ENCODE measurements at regions not wholly inside any gene's neighbourhood (a gene's known extent, or its start where the extent isn't known, plus 50 kb on each side); places are given as distances from the start of the nearest gene placed in this dataset.

DNA sequence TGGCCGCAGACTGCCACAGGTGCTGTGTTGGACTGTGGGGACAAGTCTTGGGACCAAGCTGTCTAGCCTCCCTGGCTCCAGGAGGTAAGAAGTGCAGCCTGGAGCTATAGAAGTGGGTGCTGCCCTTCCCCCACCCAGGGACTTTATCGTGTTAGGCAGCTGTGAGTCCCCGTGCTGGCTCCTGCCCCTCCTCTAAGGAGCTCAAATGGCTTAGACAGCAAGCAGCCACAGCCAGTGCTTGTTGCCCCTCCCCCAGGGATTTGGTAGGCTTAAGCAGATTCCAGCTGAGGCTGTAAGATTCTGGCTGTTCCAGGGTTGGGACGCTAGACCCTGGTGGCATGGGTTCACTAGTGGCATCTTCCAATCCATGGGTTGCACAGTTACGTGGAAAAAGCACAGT lies 979.4 kb upstream of the PCDH10 start:
- TF ChIP-seq, protein P1, sequence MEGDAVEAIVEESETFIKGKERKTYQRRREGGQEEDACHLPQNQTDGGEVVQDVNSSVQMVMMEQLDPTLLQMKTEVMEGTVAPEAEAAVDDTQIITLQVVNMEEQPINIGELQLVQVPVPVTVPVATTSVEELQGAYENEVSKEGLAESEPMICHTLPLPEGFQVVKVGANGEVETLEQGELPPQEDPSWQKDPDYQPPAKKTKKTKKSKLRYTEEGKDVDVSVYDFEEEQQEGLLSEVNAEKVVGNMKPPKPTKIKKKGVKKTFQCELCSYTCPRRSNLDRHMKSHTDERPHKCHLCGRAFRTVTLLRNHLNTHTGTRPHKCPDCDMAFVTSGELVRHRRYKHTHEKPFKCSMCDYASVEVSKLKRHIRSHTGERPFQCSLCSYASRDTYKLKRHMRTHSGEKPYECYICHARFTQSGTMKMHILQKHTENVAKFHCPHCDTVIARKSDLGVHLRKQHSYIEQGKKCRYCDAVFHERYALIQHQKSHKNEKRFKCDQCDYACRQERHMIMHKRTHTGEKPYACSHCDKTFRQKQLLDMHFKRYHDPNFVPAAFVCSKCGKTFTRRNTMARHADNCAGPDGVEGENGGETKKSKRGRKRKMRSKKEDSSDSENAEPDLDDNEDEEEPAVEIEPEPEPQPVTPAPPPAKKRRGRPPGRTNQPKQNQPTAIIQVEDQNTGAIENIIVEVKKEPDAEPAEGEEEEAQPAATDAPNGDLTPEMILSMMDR (IDR thresholded peaks at IDR 0.05), result no peak
- TF ChIP-seq POLR2A (IDR thresholded peaks at IDR 0.05), result no peak

Measured in lower leg skin (tissue), 3 donors.